Panc1 (cell line): ENCODE measurements at regions not wholly inside any gene's neighbourhood (a gene's known extent, or its start where the extent isn't known, plus 50 kb on each side); places are given as distances from the start of the nearest gene placed in this dataset.

Experiments used
- ATAC-seq: fragments of 200-7000 bp; cut with Tn5 transposase; 2 replicates; pipeline ENCODE4 v1.9.1; 2020; ENCODE audit warnings: mild to moderate bottlenecking, moderate library complexity
- BruUV-seq: library from RNA; stranded (reverse); fragments of 400-500 nt; replicated peaks from 2 replicates; lab custom pipeline; 2021; lab: Mats Ljungman, UMichigan
- CTCF ChIA-PET: fragments of 300-600 bp; sonication (Branson Sonifier 250); formaldehyde crosslinking; loops from one replicate; lab custom pipeline; 2022; ENCODE audit warnings: antibody characterized with exemption; lab: Charles Lee
- POLR2A ChIA-PET: fragments of 300-600 bp; sonication (Branson Sonifier 250); formaldehyde crosslinking; loops from one replicate; lab custom pipeline; 2022; ENCODE audit warnings: antibody characterized with exemption; lab: Charles Lee
- DNase-seq: peaks from one replicate; pipeline ENCODE4 v3.0.0-alpha.2; 2010; ENCODE audit warnings: low read depth, low spot score
- H3K27ac ChIP-seq: 2 replicates; pipeline ENCODE4 v1.5.1; 2011; ENCODE audit warnings: mild to moderate bottlenecking, low read length, inconsistent platforms
- H3K27me3 ChIP-seq: fragments of 200-500 bp; sonication (Bioruptor generic); 2 replicates; pipeline ENCODE4 v1.6.0; 2014; ENCODE audit warnings: low read length, inconsistent platforms; ENCODE audit not compliant: control insufficient read depth, insufficient read depth
- H3K36me3 ChIP-seq: fragments of 200-500 bp; sonication (Bioruptor generic); 2 replicates; pipeline ENCODE4 v1.5.1; 2014; ENCODE audit warnings: inconsistent platforms, mild to moderate bottlenecking, low read length, moderate library complexity; ENCODE audit not compliant: control insufficient read depth, insufficient read depth
- H3K4me1 ChIP-seq: 2 replicates; pipeline ENCODE4 v1.5.1; 2011; ENCODE audit warnings: inconsistent platforms, mild to moderate bottlenecking, low read length, moderate library complexity; ENCODE audit not compliant: control insufficient read depth, insufficient read depth
- H3K4me3 ChIP-seq, 2 experiments: 2 replicates each; pipeline ENCODE4 v1.5.1; 2011 to 2012; ENCODE audit warnings: low read depth in 2 of 2, low read length in 2 of 2, mild to moderate bottlenecking in 2 of 2, inconsistent platforms in 1 of 2, moderate library complexity in 1 of 2
- H3K9me3 ChIP-seq: fragments of 200-500 bp; sonication (Bioruptor generic); 2 replicates; pipeline ENCODE4 v1.5.1; 2014; ENCODE audit warnings: low read depth, mild to moderate bottlenecking, inconsistent platforms, low read length, moderate library complexity; ENCODE audit not compliant: control insufficient read depth, insufficient read depth
- POLR2AphosphoS5 ChIP-seq: IDR thresholded peaks from 2 replicates; pipeline ENCODE4 v1.6.1; 2012; ENCODE audit warnings: mild to moderate bottlenecking, low read depth, low read length, moderate library complexity
- SIN3A ChIP-seq: IDR thresholded peaks from 2 replicates; pipeline ENCODE4 v1.6.1; 2012; ENCODE audit warnings: low read depth, mild to moderate bottlenecking, low read length, moderate library complexity, borderline replicate concordance; ENCODE audit not compliant: insufficient read depth
- TCF7L2 ChIP-seq: IDR thresholded peaks from 2 replicates; pipeline ENCODE4 v1.6.1; 2011; ENCODE audit warnings: mild to moderate bottlenecking, low read depth, low read length, inconsistent platforms
- in situ Hi-C: cut with HindIII; loops from 2 replicates; pipeline ENCODE4 v1.10.0; 2016; ENCODE audit warnings: low sequenced_read_pairs, low pct_unique_long_range_greater_than_20kb
- intact Hi-C: fragments of 100-400 bp; cut with micrococcal nuclease; formaldehyde crosslinking; loops from one replicate; pipeline ENCODE4 v1.10.0; 2022; ENCODE audit not compliant: unreplicated experiment
- TF ChIP-seq, protein P1 (sequence below), 2 experiments: IDR thresholded peaks; 2 replicates each; pipeline ENCODE4 v1.6.1; 2011 to 2012; ENCODE audit warnings: low read depth in 2 of 2, control low read depth in 1 of 2, low read length in 1 of 2, mild to moderate bottlenecking in 1 of 2, moderate library complexity in 1 of 2; ENCODE audit not compliant: insufficient read depth in 1 of 2
- TF ChIP-seq, protein P2 (sequence below): fragments of 450-650 bp; IDR thresholded peaks from 2 replicates; pipeline ENCODE4 v1.5.1; 2017; ENCODE audit warnings: mild to moderate bottlenecking

DNA sequence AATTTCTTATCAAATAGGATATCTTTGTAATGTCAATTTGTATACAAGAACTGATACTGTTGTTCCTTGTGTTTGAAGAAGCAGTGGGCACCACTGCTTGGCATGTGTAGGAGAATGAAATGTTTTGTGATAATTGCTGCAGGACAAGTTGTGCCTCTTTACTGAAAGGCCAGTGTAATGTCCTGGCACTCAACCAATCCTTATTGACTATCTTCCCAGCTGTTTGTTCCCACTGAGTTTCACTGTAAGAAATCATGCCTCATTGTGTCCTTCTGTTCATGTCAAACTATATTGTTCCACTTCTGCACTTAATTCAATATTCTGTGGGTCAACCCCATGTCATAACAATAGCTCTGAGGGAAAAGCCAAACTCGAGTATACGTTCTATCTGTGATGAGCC is 136.1 kb upstream of the FAM83B start:
- Histone ChIP-seq H3K27ac (no peak overlapping the region), H3K4me3 (no peak overlapping the region), H3K4me1 (no peaks in the 10 kb centered on the region), H3K9me3 (no peaks in the 10 kb centered on the region), H3K36me3 (no peaks in the 10 kb centered on the region), H3K27me3 (no peaks in the 10 kb centered on the region)
- TF ChIP-seq, protein P1, sequence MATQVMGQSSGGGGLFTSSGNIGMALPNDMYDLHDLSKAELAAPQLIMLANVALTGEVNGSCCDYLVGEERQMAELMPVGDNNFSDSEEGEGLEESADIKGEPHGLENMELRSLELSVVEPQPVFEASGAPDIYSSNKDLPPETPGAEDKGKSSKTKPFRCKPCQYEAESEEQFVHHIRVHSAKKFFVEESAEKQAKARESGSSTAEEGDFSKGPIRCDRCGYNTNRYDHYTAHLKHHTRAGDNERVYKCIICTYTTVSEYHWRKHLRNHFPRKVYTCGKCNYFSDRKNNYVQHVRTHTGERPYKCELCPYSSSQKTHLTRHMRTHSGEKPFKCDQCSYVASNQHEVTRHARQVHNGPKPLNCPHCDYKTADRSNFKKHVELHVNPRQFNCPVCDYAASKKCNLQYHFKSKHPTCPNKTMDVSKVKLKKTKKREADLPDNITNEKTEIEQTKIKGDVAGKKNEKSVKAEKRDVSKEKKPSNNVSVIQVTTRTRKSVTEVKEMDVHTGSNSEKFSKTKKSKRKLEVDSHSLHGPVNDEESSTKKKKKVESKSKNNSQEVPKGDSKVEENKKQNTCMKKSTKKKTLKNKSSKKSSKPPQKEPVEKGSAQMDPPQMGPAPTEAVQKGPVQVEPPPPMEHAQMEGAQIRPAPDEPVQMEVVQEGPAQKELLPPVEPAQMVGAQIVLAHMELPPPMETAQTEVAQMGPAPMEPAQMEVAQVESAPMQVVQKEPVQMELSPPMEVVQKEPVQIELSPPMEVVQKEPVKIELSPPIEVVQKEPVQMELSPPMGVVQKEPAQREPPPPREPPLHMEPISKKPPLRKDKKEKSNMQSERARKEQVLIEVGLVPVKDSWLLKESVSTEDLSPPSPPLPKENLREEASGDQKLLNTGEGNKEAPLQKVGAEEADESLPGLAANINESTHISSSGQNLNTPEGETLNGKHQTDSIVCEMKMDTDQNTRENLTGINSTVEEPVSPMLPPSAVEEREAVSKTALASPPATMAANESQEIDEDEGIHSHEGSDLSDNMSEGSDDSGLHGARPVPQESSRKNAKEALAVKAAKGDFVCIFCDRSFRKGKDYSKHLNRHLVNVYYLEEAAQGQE (IDR thresholded peaks at IDR 0.05; ENCODE audit: insufficient read depth in 1 of 2, low read depth in 2 of 2, low read length in 1 of 2): no peak
- TF ChIP-seq, protein P2, sequence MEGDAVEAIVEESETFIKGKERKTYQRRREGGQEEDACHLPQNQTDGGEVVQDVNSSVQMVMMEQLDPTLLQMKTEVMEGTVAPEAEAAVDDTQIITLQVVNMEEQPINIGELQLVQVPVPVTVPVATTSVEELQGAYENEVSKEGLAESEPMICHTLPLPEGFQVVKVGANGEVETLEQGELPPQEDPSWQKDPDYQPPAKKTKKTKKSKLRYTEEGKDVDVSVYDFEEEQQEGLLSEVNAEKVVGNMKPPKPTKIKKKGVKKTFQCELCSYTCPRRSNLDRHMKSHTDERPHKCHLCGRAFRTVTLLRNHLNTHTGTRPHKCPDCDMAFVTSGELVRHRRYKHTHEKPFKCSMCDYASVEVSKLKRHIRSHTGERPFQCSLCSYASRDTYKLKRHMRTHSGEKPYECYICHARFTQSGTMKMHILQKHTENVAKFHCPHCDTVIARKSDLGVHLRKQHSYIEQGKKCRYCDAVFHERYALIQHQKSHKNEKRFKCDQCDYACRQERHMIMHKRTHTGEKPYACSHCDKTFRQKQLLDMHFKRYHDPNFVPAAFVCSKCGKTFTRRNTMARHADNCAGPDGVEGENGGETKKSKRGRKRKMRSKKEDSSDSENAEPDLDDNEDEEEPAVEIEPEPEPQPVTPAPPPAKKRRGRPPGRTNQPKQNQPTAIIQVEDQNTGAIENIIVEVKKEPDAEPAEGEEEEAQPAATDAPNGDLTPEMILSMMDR: no peak
- no TSS peak for BruUV-seq
- ChIA-PET POLR2A (interaction anchor here (0.7 kb wide), 1 partner anchor 125 kb away, joined by 3 read pairs; no protein-coding TSS in a partner anchor), CTCF (no interaction called here)
- ATAC-seq (no peak), DNase-seq (no peak)
- intact Hi-C loops (no loop called here), in situ Hi-C loops (no loop called here)

GRCh38 chr6:54716010-54716409 is 130.6 kb upstream of the FAM83B start:
- DNase-seq (no peak), ATAC-seq (no peak)
- intact Hi-C loops (loop anchor here (5.0 kb wide), 1 partner anchor 351 kb away; no protein-coding TSS in a partner anchor), in situ Hi-C loops (no loop called here)
- Histone ChIP-seq H3K9me3 (no peaks in the 10 kb centered on the region), H3K36me3 (no peaks in the 10 kb centered on the region), H3K27ac (no peak overlapping the region), H3K4me1 (no peaks in the 10 kb centered on the region), H3K4me3 (no peak overlapping the region), H3K27me3 (no peaks in the 10 kb centered on the region)
- ChIA-PET POLR2A (no interaction called here), CTCF (no interaction called here)
- TF ChIP-seq, protein P1 (IDR thresholded peaks at IDR 0.05; ENCODE audit: insufficient read depth in 1 of 2, low read depth in 2 of 2, low read length in 1 of 2): no peak
- TF ChIP-seq SIN3A (no peak), POLR2AphosphoS5 (no peak), TCF7L2 (no peak)
- TF ChIP-seq, protein P2: no peak
- no TSS peak for BruUV-seq
